Natural killer cell (primary cell): ENCODE measurements at regions not wholly inside any gene's neighbourhood (a gene's known extent, or its start where the extent isn't known, plus 50 kb on each side); places are given as distances from the start of the nearest gene placed in this dataset.
"Not testable (repeated sequence)": the region's sequence is repeated elsewhere in the genome, so short reads cannot be mapped to it uniquely, and the experiment has no call there.

Experiments used
- ATAC-seq, 3 donors: fragments of 150-1000 bp in 2 of 3; fragments of 200-7000 bp in 1 of 3; cut with Tn5 transposase; 1 replicate in 1 of 3; 2 replicates in 2 of 3; pipeline ENCODE4 v1.10.0; 2021; ENCODE audit warnings: mild to moderate bottlenecking in 2 of 3, moderate library complexity in 2 of 3
- DNase-seq, 2 donors: peaks; one replicate each; pipeline versions ENCODE4 v3.0.0 to v3.0.0-alpha.2; 2013 to 2021; ENCODE audit warnings: mixed read lengths in 1 of 2
- H3K27ac ChIP-seq: one replicate; pipeline ENCODE4 v1.5.1; 2013; ENCODE audit warnings: mild to moderate bottlenecking, low read length
- H3K27me3 ChIP-seq: one replicate; pipeline ENCODE4 v1.6.1; 2013; ENCODE audit warnings: low read length; ENCODE audit not compliant: control insufficient read depth, insufficient read depth
- H3K36me3 ChIP-seq: one replicate; pipeline ENCODE4 v1.6.1; 2013; ENCODE audit warnings: low read length; ENCODE audit not compliant: control insufficient read depth, insufficient read depth
- H3K4me1 ChIP-seq: one replicate; pipeline ENCODE4 v1.6.1; 2013; ENCODE audit warnings: low read length; ENCODE audit not compliant: control insufficient read depth, insufficient read depth
- H3K4me3 ChIP-seq: one replicate; pipeline ENCODE4 v1.5.1; 2013; ENCODE audit warnings: low read length
- H3K9me3 ChIP-seq: one replicate; pipeline ENCODE4 v1.6.1; 2013; ENCODE audit warnings: low read length; ENCODE audit not compliant: control insufficient read depth, insufficient read depth
- H3K27ac Mint-ChIP-seq, 2 donors: one replicate each; pipeline ENCODE4 v1.8.0; 2022; ENCODE audit warnings: mild to moderate bottlenecking in 2 of 2, mixed read lengths in 2 of 2, moderate library complexity in 1 of 2
- H3K27me3 Mint-ChIP-seq, 2 donors: one replicate each; pipeline ENCODE4 v1.8.0; 2022; ENCODE audit warnings: low read depth in 2 of 2, mixed read lengths in 2 of 2
- H3K36me3 Mint-ChIP-seq: one replicate; pipeline ENCODE4 v1.8.0; 2022; ENCODE audit warnings: mixed read lengths
- H3K4me1 Mint-ChIP-seq, 2 donors: one replicate each; pipeline ENCODE4 v1.8.0; 2022; ENCODE audit warnings: mixed read lengths in 2 of 2
- H3K4me3 Mint-ChIP-seq: one replicate; pipeline ENCODE4 v1.8.0; 2022; ENCODE audit warnings: mild to moderate bottlenecking, moderate library complexity, mixed read lengths
- H3K9me3 Mint-ChIP-seq, 2 donors: one replicate each; pipeline ENCODE4 v1.8.0; 2022; ENCODE audit warnings: mixed read lengths in 2 of 2
- CTCF ChIP-seq: fragments of 200-600 bp; IDR thresholded peaks from one replicate; pipeline ENCODE4 v1.8.0; 2022; ENCODE audit warnings: antibody characterized with exemption
- WGBS: methylation state at CpG from one replicate; pipeline ENCODE4 v1.1.7; 2013; ENCODE audit warnings: missing lambda C conversion rate; ENCODE audit not compliant: insufficient coverage; 5-methylcytosine and 5-hydroxymethylcytosine counted together
- intact Hi-C: fragments of 100-400 bp; cut with micrococcal nuclease; formaldehyde crosslinking; loops from one replicate; pipeline ENCODE4 v1.14.2; 2022

DNA sequence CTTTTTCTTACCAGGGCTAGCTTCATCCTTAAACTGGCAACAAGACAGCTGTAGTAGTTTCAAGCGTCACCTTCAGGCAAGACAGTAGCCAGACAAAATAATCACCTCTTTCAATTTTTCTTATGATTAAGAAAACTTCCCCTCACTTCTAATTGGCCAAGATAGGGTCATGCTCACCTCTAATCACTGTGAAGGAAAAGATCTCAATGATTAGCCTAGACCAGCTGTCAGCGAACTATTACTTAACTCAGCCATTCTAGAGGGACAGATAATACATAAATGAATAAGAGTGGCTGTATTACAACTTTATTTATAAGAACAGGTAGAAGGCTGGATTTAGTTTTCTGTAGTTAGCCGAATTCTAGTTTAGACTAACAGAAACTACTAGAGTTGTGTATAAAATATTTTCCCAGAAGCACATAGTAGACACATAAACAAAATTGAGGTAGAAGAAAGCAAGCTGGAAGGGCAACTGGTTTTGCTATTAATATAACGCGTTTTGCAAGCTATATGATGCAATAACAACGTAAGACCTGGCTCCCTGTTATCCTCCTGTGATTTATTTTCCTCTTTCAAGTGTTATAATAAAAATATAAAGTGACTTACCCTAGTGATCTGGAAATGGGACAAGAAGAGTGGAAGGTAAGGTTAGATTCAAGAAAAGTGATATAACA is 64.3 kb downstream of the ELAPOR2 start:
- no peak for TF ChIP-seq CTCF
- no peak overlapping the region for H3K4me3 ChIP-seq
- intact Hi-C loops = no loop called here
- no peaks in the 10 kb centered on the region for H3K36me3 ChIP-seq
- no peak overlapping the region for H3K27ac ChIP-seq
- H3K9me3 ChIP-seq = no peaks in the 10 kb centered on the region
- peaks cover 0 to 4% of the 10 kb centered on the region in 2 donors for H3K27me3 Mint-ChIP-seq
- H3K27ac Mint-ChIP-seq = no peak overlapping the region
- ATAC-seq (no peak), DNase-seq (no peak)
- WGBS = 88% methylated on average over 3 of the region's 6 CpGs
- no peaks in the 10 kb centered on the region for H3K27me3 ChIP-seq
- no peaks in the 10 kb centered on the region for H3K4me1 Mint-ChIP-seq
- no peak overlapping the region for H3K4me3 Mint-ChIP-seq
- no peaks in the 10 kb centered on the region for H3K9me3 Mint-ChIP-seq
- no peaks in the 10 kb centered on the region for H3K36me3 Mint-ChIP-seq
- no peaks in the 10 kb centered on the region for H3K4me1 ChIP-seq

- Histone ChIP-seq H3K4me3 (no peak overlapping the region), H3K27me3 (no peaks in the 10 kb centered on the region), H3K9me3 (no peaks in the 10 kb centered on the region), H3K4me1 (no peaks in the 10 kb centered on the region), H3K36me3 (no peaks in the 10 kb centered on the region), H3K27ac (no peak overlapping the region)
- Mint-ChIP-seq H3K4me1 (no peaks in the 10 kb centered on the region), H3K9me3 (no peaks in the 10 kb centered on the region), H3K4me3 (no peak overlapping the region), H3K36me3 (no peaks in the 10 kb centered on the region), H3K27ac (no peak overlapping the region), H3K27me3 (peaks cover 0 to 4% of the 10 kb centered on the region in 2 donors)
- intact Hi-C loops = no loop called here
- ATAC-seq = no peak
- DNase-seq = no peak
- TF ChIP-seq CTCF = no peak
These were observed 67.7 kb downstream of the ELAPOR2 start for GRCh38 chr7:86991771-86992191.

DNA sequence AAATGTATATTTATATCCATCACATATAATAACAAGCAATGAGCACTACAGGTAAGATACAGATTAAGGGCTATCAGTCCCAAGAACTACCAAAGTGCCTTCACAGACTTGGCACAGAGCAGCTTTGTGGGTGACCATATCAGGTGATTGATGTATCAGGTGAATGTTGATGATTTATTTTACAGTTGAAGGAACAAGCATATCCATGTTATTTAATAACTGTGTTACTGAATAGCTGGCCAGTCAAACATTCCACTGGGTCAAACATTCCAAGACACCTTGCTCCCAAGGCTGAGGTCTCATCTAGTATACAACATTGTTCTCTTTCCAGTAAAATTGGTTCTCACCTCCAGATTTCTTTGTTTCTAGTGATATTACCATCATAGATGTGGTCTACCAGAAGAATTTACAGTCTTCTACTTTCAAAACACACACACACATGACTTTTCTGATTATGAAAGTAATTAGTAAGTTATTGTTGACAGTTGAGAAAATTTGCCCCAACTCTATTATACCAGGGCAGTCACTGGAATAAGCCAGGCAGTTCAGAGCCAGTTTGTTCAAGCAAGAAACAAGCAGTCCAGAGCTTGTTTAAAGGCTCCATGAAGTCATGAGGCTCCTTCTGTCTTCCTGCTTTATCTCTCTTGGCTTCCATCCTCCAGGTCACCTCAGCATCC is 68.2 kb downstream of the ELAPOR2 start:
- Mint-ChIP-seq H3K27me3 (peaks cover 0 to 4% of the 10 kb centered on the region in 2 donors), H3K9me3 (no peaks in the 10 kb centered on the region), H3K36me3 (no peaks in the 10 kb centered on the region), H3K4me3 (no peak overlapping the region), H3K4me1 (no peaks in the 10 kb centered on the region), H3K27ac (no peak overlapping the region)
- Histone ChIP-seq H3K4me3 (no peak overlapping the region), H3K4me1 (no peaks in the 10 kb centered on the region), H3K36me3 (no peaks in the 10 kb centered on the region), H3K27ac (no peak overlapping the region), H3K9me3 (no peaks in the 10 kb centered on the region), H3K27me3 (no peaks in the 10 kb centered on the region)
- intact Hi-C loops = no loop called here
- DNase-seq (no peak), ATAC-seq (no peak)
- TF ChIP-seq CTCF = no peak

GRCh38 chr7:86989407-86989806 is 70.0 kb downstream of the ELAPOR2 start:
- WGBS = 92% methylated on average over 8 of the region's 8 CpGs
- Histone ChIP-seq H3K36me3 (no peaks in the 10 kb centered on the region), H3K4me1 (no peaks in the 10 kb centered on the region), H3K27me3 (no peaks in the 10 kb centered on the region), H3K9me3 (no peaks in the 10 kb centered on the region), H3K4me3 (no peak overlapping the region), H3K27ac (no peak overlapping the region)
- Mint-ChIP-seq H3K27ac (no peak overlapping the region), H3K4me1 (no peaks in the 10 kb centered on the region), H3K9me3 (peaks cover 4 to 5% of the 10 kb centered on the region in 2 donors), H3K36me3 (peaks cover 5% of the 10 kb centered on the region), H3K27me3 (no peaks in the 10 kb centered on the region), H3K4me3 (no peak overlapping the region)
- intact Hi-C loops = no loop called here
- DNase-seq (no peak), ATAC-seq (no peak)
- no peak for TF ChIP-seq CTCF

DNA sequence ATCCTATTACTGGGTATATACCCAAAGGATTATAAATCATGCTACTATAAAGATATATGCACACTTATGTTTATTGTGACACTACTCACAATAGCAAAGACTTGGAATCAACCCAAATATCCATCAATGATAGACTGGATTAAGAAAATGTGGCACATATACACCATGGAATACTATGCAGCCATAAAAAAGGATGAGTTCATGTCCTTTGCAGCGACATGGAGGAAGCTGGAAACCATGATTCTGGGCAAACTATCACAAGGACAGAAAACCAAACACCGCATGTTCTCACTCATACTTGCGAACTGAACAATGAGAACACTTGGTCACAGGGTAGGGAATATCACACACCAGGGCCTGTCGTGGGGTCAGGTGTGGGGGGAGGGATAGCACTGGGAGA is 71.6 kb downstream of the ELAPOR2 start:
- H3K4me1 ChIP-seq, H3K9me3 ChIP-seq, H3K36me3 Mint-ChIP-seq, H3K27me3 ChIP-seq, intact Hi-C loops, DNase-seq, H3K36me3 ChIP-seq, H3K27ac Mint-ChIP-seq, H3K27me3 Mint-ChIP-seq, H3K9me3 Mint-ChIP-seq, H3K27ac ChIP-seq, H3K4me3 ChIP-seq, H3K4me3 Mint-ChIP-seq, ATAC-seq, H3K4me1 Mint-ChIP-seq: not testable (repeated sequence)
- WGBS = 93% methylated on average over 4 of the region's 4 CpGs
